ENCODE measurements at regions not wholly inside any gene's neighbourhood (a gene's known extent, or its start where the extent isn't known, plus 50 kb on each side); places are given as distances from the start of the nearest gene placed in this dataset.

DNA sequence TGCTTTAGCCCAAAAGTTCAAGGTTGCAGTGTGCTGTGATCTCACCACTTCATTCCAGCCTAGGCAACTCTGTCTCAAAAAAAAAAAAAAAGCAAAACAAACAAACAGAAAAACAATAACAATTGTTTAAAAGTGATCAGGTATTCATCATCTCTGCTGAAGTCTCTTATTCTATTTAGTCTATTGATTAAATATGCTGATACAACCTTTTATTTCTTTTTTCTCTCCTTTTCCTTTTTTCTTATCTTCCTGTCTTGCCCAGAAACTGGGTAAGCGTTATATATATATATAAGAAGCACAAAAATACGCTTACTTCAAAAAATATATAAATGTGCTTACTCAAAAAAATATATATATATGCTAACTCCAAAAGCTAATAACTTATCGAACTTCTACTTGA, 213.8 kb upstream of the EEA1 start:
- DNase-seq, result no peak
- H2BK5ac ChIP-seq (ENCODE audit: low read depth, low read length, poor library complexity, severe bottlenecking), result no peak overlapping the region
- H4K91ac ChIP-seq (ENCODE audit: insufficient read depth, low read depth, low read length), result no peak overlapping the region

More for the DNA sequence above, 213.8 kb upstream of the EEA1 start:
- Histone ChIP-seq H2BK120ac (ENCODE audit: low read depth, low read length) (no peak overlapping the region), H4K8ac (ENCODE audit: low read depth in 2 of 2, low read length in 2 of 2) (no peak overlapping the region), H3K4me2 (ENCODE audit: low read depth, low read length) (no peak overlapping the region), H3K9ac (ENCODE audit: low read depth, low read length) (no peak overlapping the region), H3K4ac (ENCODE audit: low read depth, low read length) (no peak overlapping the region), H2BK20ac (ENCODE audit: low read depth, low read length) (no peak overlapping the region), H3K9me1 (ENCODE audit: insufficient read depth, low read length) (peaks cover 4% of the 10 kb centered on the region), H4K5ac (ENCODE audit: low read depth, low read length) (no peak overlapping the region), H3K36me3 (ENCODE audit: control insufficient read depth, insufficient read depth, low read length) (no peaks in the 10 kb centered on the region), H4K20me1 (ENCODE audit: insufficient read depth, low read length) (no peaks in the 10 kb centered on the region), H2AK9ac (replicated peaks; ENCODE audit: low read depth, low read length, poor library complexity) (no peak overlapping the region), H3K27me3 (ENCODE audit: control insufficient read depth, insufficient read depth, low read length) (no peaks in the 10 kb centered on the region), H3K9me3 (ENCODE audit: control insufficient read depth, insufficient read depth, low read length) (no peaks in the 10 kb centered on the region), H2BK15ac (ENCODE audit: low read depth, low read length) (no peak overlapping the region), H3K23ac (ENCODE audit: low read depth, low read length) (no peak overlapping the region), H3K4me3 (ENCODE audit: insufficient read depth, low read depth, low read length) (no peak overlapping the region), H2AFZ (replicated peaks; ENCODE audit: low read length, poor library complexity) (no peak overlapping the region), H3K27ac (ENCODE audit: insufficient read depth, low read length) (no peak overlapping the region), H3K4me1 (ENCODE audit: control insufficient read depth, insufficient read depth, low read length) (0 out of 2 replicates have a peak, but pooled peaks cover 2% of the 10 kb centered on the region), H3K56ac (ENCODE audit: extremely low read depth, insufficient read depth, low read length) (no peak overlapping the region), H3K79me1 (ENCODE audit: low read depth in 1 of 2, low read length in 2 of 2) (no peaks in the 10 kb centered on the region), H3K14ac (replicated peaks; ENCODE audit: low read depth, low read length) (no peak overlapping the region), H3K18ac (ENCODE audit: low read depth, low read length) (no peak overlapping the region), H2AK5ac (ENCODE audit: low read depth, low read length) (no peak overlapping the region)
- no CpG with 5 or more reads among the region's 3 CpGs for WGBS, 2 experiments (ENCODE audit: extremely low coverage in 2 of 2, insufficient read length in 1 of 2)
- no TSS peak for BruUV-seq (replicated peaks)
- intact Hi-C loops (cut with micrococcal nuclease) (no loop called here), dilution Hi-C loops (cut with HindIII; ENCODE audit: low sequenced_read_pairs, unreplicated experiment) (no loop called here), in situ Hi-C loops (cut with MboI; ENCODE audit: low sequenced_read_pairs) (no loop called here)
- CTCF ChIA-PET, result no interaction called here
- POLR2A ChIA-PET (ENCODE audit: unreplicated experiment), result no interaction called here
- peak; percentile 13; the same call in 1 of the 2 replicates for TF ChIP-seq MAFK (IDR thresholded peaks at IDR 0.05; ENCODE audit: low read depth, low read length)
- TF ChIP-seq, protein P1, sequence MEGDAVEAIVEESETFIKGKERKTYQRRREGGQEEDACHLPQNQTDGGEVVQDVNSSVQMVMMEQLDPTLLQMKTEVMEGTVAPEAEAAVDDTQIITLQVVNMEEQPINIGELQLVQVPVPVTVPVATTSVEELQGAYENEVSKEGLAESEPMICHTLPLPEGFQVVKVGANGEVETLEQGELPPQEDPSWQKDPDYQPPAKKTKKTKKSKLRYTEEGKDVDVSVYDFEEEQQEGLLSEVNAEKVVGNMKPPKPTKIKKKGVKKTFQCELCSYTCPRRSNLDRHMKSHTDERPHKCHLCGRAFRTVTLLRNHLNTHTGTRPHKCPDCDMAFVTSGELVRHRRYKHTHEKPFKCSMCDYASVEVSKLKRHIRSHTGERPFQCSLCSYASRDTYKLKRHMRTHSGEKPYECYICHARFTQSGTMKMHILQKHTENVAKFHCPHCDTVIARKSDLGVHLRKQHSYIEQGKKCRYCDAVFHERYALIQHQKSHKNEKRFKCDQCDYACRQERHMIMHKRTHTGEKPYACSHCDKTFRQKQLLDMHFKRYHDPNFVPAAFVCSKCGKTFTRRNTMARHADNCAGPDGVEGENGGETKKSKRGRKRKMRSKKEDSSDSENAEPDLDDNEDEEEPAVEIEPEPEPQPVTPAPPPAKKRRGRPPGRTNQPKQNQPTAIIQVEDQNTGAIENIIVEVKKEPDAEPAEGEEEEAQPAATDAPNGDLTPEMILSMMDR (conservative IDR thresholded peaks at IDR 0.05; ENCODE audit: low read depth, low read length), result no peak
- ATAC-seq (ENCODE audit: low read depth), result no peak

Data from IMR-90 (cell line).